COLO668 (cell line): ENCODE measurements at regions not wholly inside any gene's neighbourhood (a gene's known extent, or its start where the extent isn't known, plus 50 kb on each side); places are given as distances from the start of the nearest gene placed in this dataset.
"Not testable (repeated sequence)": the region's sequence is repeated elsewhere in the genome, so short reads cannot be mapped to it uniquely, and the experiment has no call there.

Experiments used
- DNase-seq: peaks from one replicate; lab custom pipeline; 2025; ENCODE audit not compliant: unreplicated experiment; lab: John Stamatoyannopoulos, UW

- no peak for DNase-seq
Observed at GRCh38 chr20:60096166-60096565, 137.9 kb downstream of the CDH26 start.

GRCh38 chr20:60097285-60097684 is 139.1 kb downstream of the CDH26 start:
- no peak for DNase-seq

GRCh38 chr20:60100780-60101179 is 142.6 kb downstream of the CDH26 start:
- no peak for DNase-seq

- DNase-seq, result no peak
Observed at GRCh38 chr20:60101201-60101890, 143.1 kb downstream of the CDH26 start.

GRCh38 chr20:60101891-60102281 is 143.7 kb downstream of the CDH26 start:
- no peak for DNase-seq

- no peak for DNase-seq
Observed at GRCh38 chr20:60102665-60103210, 144.5 kb downstream of the CDH26 start.

- DNase-seq, result no peak
Observed at GRCh38 chr20:60104993-60105803, 147.0 kb downstream of the CDH26 start.

GRCh38 chr20:60106186-60106585 is 148.0 kb downstream of the CDH26 start:
- not testable (repeated sequence) for DNase-seq

- no peak for DNase-seq
Observed at GRCh38 chr20:60107621-60108390, 149.6 kb downstream of the CDH26 start.

GRCh38 chr20:60108397-60108796 is 150.2 kb downstream of the CDH26 start:
- DNase-seq, result no peak

- no peak for DNase-seq
Observed at GRCh38 chr20:60113024-60113724, 155.0 kb downstream of the CDH26 start.

- DNase-seq, result no peak
Observed at GRCh38 chr20:60113771-60114170, 155.5 kb downstream of the CDH26 start.

GRCh38 chr20:60115451-60115850 is 157.2 kb downstream of the CDH26 start:
- DNase-seq, result no peak

- no peak for DNase-seq
Observed at GRCh38 chr20:60116128-60116909, 158.1 kb downstream of the CDH26 start.

- DNase-seq, result no peak
Observed at GRCh38 chr20:60117065-60117464, 158.8 kb downstream of the CDH26 start.

- DNase-seq, result no peak
Observed at GRCh38 chr20:60121903-60122302, 163.7 kb downstream of the CDH26 start.

GRCh38 chr20:60122671-60123070 is 164.4 kb downstream of the CDH26 start:
- DNase-seq, result no peak

GRCh38 chr20:60123096-60123495 is 164.9 kb downstream of the CDH26 start:
- no peak for DNase-seq

GRCh38 chr20:60123652-60124051 is 165.4 kb downstream of the CDH26 start:
- no peak for DNase-seq

- no peak for DNase-seq
Observed at GRCh38 chr20:60124776-60125381, 166.7 kb downstream of the CDH26 start.
